AG04449 (cell line): ENCODE measurements at regions not wholly inside any gene's neighbourhood (a gene's known extent, or its start where the extent isn't known, plus 50 kb on each side); places are given as distances from the start of the nearest gene placed in this dataset.

Experiments
- CTCF ChIA-PET: fragments of 350-600 bp; formaldehyde crosslinking; extraction: SDS; loops from one replicate; lab custom pipeline; 2021; ENCODE audit warnings: antibody characterized with exemption; lab: Yijun Ruan, JAX
- POLR2A ChIA-PET: fragments of 400-600, 350-600 bp; formaldehyde crosslinking; extraction: SDS; loops from one replicate; lab custom pipeline; 2020; ENCODE audit warnings: antibody characterized with exemption, inconsistent platforms; lab: Yijun Ruan, JAX
- DNase-seq: peaks from one replicate; pipeline ENCODE4 v3.0.0-alpha.2; 2010; ENCODE audit warnings: low read depth, low spot score
- H3K4me3 ChIP-seq: 2 replicates; pipeline ENCODE4 v1.5.1; 2011; ENCODE audit warnings: low read depth, mild to moderate bottlenecking, control low read depth, low read length
- CTCF ChIP-seq: IDR thresholded peaks from one replicate; pipeline ENCODE4 v1.5.1; 2011; ENCODE audit warnings: mild to moderate bottlenecking, moderate library complexity, low read length, control low read depth, inconsistent platforms; ENCODE audit not compliant: insufficient read depth; ENCODE audit errors: missing control alignments

- ChIA-PET POLR2A (no interaction called here), CTCF (no interaction called here)
- no peak for TF ChIP-seq CTCF
- H3K4me3 ChIP-seq = no peak overlapping the region
- no peak for DNase-seq
Observed at GRCh38 chr7:45479781-45480180, 94.4 kb upstream of the ADCY1 start.

- H3K4me3 ChIP-seq = no peak overlapping the region
- TF ChIP-seq CTCF = no peak
- no peak for DNase-seq
- ChIA-PET POLR2A (no interaction called here), CTCF (no interaction called here)
Observed at GRCh38 chr7:45482451-45482850, 91.7 kb upstream of the ADCY1 start.

GRCh38 chr7:45484094-45484493, 90.1 kb upstream of the ADCY1 start:
- ChIA-PET CTCF (no interaction called here), POLR2A (no interaction called here)
- no peak for TF ChIP-seq CTCF
- DNase-seq = no peak
- H3K4me3 ChIP-seq = no peak overlapping the region

GRCh38 chr7:45486575-45486974, 87.6 kb upstream of the ADCY1 start:
- POLR2A ChIA-PET = no interaction called here
- TF ChIP-seq CTCF = no peak
- H3K4me3 ChIP-seq = no peak overlapping the region
- no peak for DNase-seq
- CTCF ChIA-PET = no interaction called here

GRCh38 chr7:45494885-45495284, 79.3 kb upstream of the ADCY1 start:
- TF ChIP-seq CTCF = no peak
- CTCF ChIA-PET = no interaction called here
- POLR2A ChIA-PET = no interaction called here
- no peak for DNase-seq
- H3K4me3 ChIP-seq = no peak overlapping the region

- ChIA-PET POLR2A (no interaction called here), CTCF (no interaction called here)
- H3K4me3 ChIP-seq = no peak overlapping the region
- no peak for TF ChIP-seq CTCF
- no peak for DNase-seq
Observed at GRCh38 chr7:45495618-45496017, 78.5 kb upstream of the ADCY1 start.
